K562 (cell line): ENCODE measurements at regions not wholly inside any gene's neighbourhood (a gene's known extent, or its start where the extent isn't known, plus 50 kb on each side); places are given as distances from the start of the nearest gene placed in this dataset.

Source experiments
- ATAC-seq: fragments of 200-7000 bp; cut with Tn5 transposase; 3 replicates; pipeline ENCODE4 v1.9.1; 2020; ENCODE audit warnings: moderate library complexity
- BruUV-seq: library from RNA; stranded (reverse); fragments of 400-500 nt; replicated peaks from 2 replicates; lab custom pipeline; 2021; lab: Mats Ljungman, UMichigan
- CTCF ChIA-PET: fragments of 300-600 bp; formaldehyde crosslinking; extraction: SDS; loops from one replicate; lab custom pipeline; 2021; ENCODE audit warnings: low intra/inter-chr PET ratio; lab: Yijun Ruan, JAX
- POLR2A ChIA-PET: fragments of 300-600, 350-650 bp; sonication (Branson Sonifier 250); formaldehyde crosslinking; extraction: SDS; loops from one replicate; lab custom pipeline; 2021; ENCODE audit warnings: antibody characterized with exemption, inconsistent platforms; lab: Yijun Ruan, JAX
- DNase-seq, 4 experiments: peaks; one replicate each; pipeline versions ENCODE4 v3.0.0 to v3.0.0-alpha.2; 2011 to 2018; ENCODE audit warnings: low spot score in 3 of 4, mixed read lengths in 3 of 4; ENCODE audit errors: extremely low read depth in 1 of 4
- FAIRE-seq: peaks from 2 replicates; lab custom pipeline; 2011; peaks lifted over from hg19 to GRCh38; lab: Jason Lieb, UNC
- H2AFZ ChIP-seq: 2 replicates; pipeline ENCODE4 v1.6.0; 2011; ENCODE audit warnings: low read depth, low read length, control low read depth, inconsistent platforms
- H3K27ac ChIP-seq: fragments of 200-600 bp; 3 replicates; pipeline ENCODE4 v1.8.0; 2011; ENCODE audit warnings: low read depth, mild to moderate bottlenecking, control low read depth, inconsistent platforms, low read length, moderate library complexity, mixed read lengths; ENCODE audit errors: extremely low read depth
- H3K27me3 ChIP-seq, 2 experiments: fragments of 300-600 bp in 1 of 2; 2 replicates in 1 of 2; 3 replicates in 1 of 2; pipeline versions ENCODE4 v1.6.0 to v1.8.0; 2011; ENCODE audit warnings: inconsistent platforms in 2 of 2, low read length in 2 of 2, mild to moderate bottlenecking in 1 of 2, mixed read lengths in 1 of 2, moderate library complexity in 1 of 2; ENCODE audit not compliant: control insufficient read depth in 2 of 2, insufficient read depth in 2 of 2
- H3K36me3 ChIP-seq: fragments of 300-600 bp; 3 replicates; pipeline ENCODE4 v1.8.0; 2011; ENCODE audit warnings: mild to moderate bottlenecking, low read length, inconsistent platforms; ENCODE audit not compliant: control insufficient read depth, insufficient read depth
- H3K4me1 ChIP-seq, 2 experiments: fragments of 200-600 bp in 1 of 2; replicated peaks in 1 of 2; 2 replicates in 1 of 2; 3 replicates in 1 of 2; pipeline versions ENCODE4 v1.5.1 to v1.8.0; 2011; ENCODE audit warnings: inconsistent platforms in 2 of 2, low read length in 2 of 2, mild to moderate bottlenecking in 1 of 2, mixed read lengths in 1 of 2, moderate library complexity in 1 of 2; ENCODE audit not compliant: control insufficient read depth in 2 of 2, insufficient read depth in 2 of 2
- H3K4me2 ChIP-seq: 2 replicates; pipeline ENCODE4 v1.6.1; 2011; ENCODE audit warnings: low read length, control low read depth, inconsistent platforms, mixed read lengths; ENCODE audit not compliant: insufficient read depth
- H3K4me3 ChIP-seq: fragments of 200-600 bp; sonication (generic), shearing (Covaris generic); 2 replicates; pipeline ENCODE4 v1.5.1; 2016; ENCODE audit warnings: control low read depth, inconsistent platforms
- H3K79me2 ChIP-seq: fragments of 200-600 bp; 3 replicates; pipeline ENCODE4 v1.8.0; 2011; ENCODE audit warnings: low read length, inconsistent platforms; ENCODE audit not compliant: control insufficient read depth, insufficient read depth
- H3K9ac ChIP-seq, 2 experiments: 2 replicates each; pipeline versions ENCODE4 v1.6.0 to v1.6.1; 2011; ENCODE audit warnings: low read depth in 2 of 2, low read length in 2 of 2, control low read depth in 1 of 2, inconsistent platforms in 1 of 2, mild to moderate bottlenecking in 1 of 2, mixed read lengths in 1 of 2; ENCODE audit not compliant: insufficient read depth in 1 of 2
- H3K9me1 ChIP-seq: one replicate; pipeline ENCODE4 v1.6.0; 2011; ENCODE audit warnings: inconsistent platforms, mild to moderate bottlenecking, low read length, moderate library complexity; ENCODE audit not compliant: control insufficient read depth, insufficient read depth
- H3K9me3 ChIP-seq: replicated peaks from 2 replicates; pipeline ENCODE4 v1.5.1; 2011; ENCODE audit warnings: low read depth, low read length, inconsistent platforms; ENCODE audit not compliant: control insufficient read depth, insufficient read depth
- H4K20me1 ChIP-seq: replicated peaks from 2 replicates; pipeline ENCODE4 v1.6.1; 2011; ENCODE audit warnings: low read length, inconsistent platforms, mixed read lengths; ENCODE audit not compliant: control insufficient read depth, insufficient read depth
- ARID4B ChIP-seq: sonication (generic); formaldehyde crosslinking; IDR thresholded peaks from 2 replicates; pipeline ENCODE4 v1.8.0; 2022; ENCODE audit warnings: mild to moderate bottlenecking, missing genetic modification reagents
- DEAF1 ChIP-seq: fragments of 450-650 bp; formaldehyde crosslinking; IDR thresholded peaks from 2 replicates; pipeline ENCODE4 v1.4.0; 2020; ENCODE audit warnings: mild to moderate bottlenecking, moderate library complexity
- DLX4 ChIP-seq: fragments of 250-450 bp; sonication (Bioruptor Pico); IDR thresholded peaks from 2 replicates; pipeline ENCODE4 v1.6.1; 2021; ENCODE audit warnings: mild to moderate bottlenecking
- FOXK1 ChIP-seq: sonication (generic); formaldehyde crosslinking; IDR thresholded peaks from 2 replicates; pipeline ENCODE4 v1.8.0; 2022; ENCODE audit warnings: missing genetic modification reagents, mild to moderate bottlenecking, borderline replicate concordance
- MAFK ChIP-seq: IDR thresholded peaks from 2 replicates; pipeline ENCODE4 v1.6.1; 2011; ENCODE audit warnings: low read length, improper control_type of control experiment
- MLX ChIP-seq, 2 experiments: fragments of 450-650 bp in 1 of 2; sonication (generic) in 1 of 2; formaldehyde crosslinking; conservative IDR thresholded peaks; 2 replicates each; pipeline versions ENCODE4 v1.4.0 to v1.8.1; 2020 to 2022; ENCODE audit warnings: mild to moderate bottlenecking in 1 of 2, missing genetic modification reagents in 1 of 2
- MYC ChIP-seq, 2 experiments: fragments of 250-450 bp in 1 of 2; sonication (Bioruptor Pico) in 1 of 2; IDR thresholded peaks; 2 replicates each; pipeline versions ENCODE4 v1.5.1 to v1.6.1; 2012 to 2021; ENCODE audit warnings: low read depth in 2 of 2, borderline replicate concordance in 1 of 2, improper control_type of control experiment in 1 of 2, low read length in 1 of 2, mild to moderate bottlenecking in 1 of 2, moderate library complexity in 1 of 2
- NFE2 ChIP-seq: IDR thresholded peaks from 2 replicates; pipeline ENCODE4 v1.6.1; 2014; ENCODE audit warnings: antibody characterized with exemption, low read depth
- NONO ChIP-seq, 2 experiments: fragments of 200-400 bp in 1 of 2; fragments of 450-650 bp in 1 of 2; formaldehyde crosslinking in 1 of 2; IDR thresholded peaks; 2 replicates each; pipeline ENCODE4 v1.6.1; 2017; ENCODE audit warnings: low read depth in 2 of 2, mild to moderate bottlenecking in 2 of 2, moderate library complexity in 2 of 2, low read length in 1 of 2
- TAF9B ChIP-seq: fragments of 450-650 bp; IDR thresholded peaks from 2 replicates; pipeline ENCODE4 v1.6.1; 2018; ENCODE audit warnings: mild to moderate bottlenecking; ENCODE audit not compliant: partially characterized antibody
- WGBS: fragments of 100-300 bp; shearing (Covaris generic); methylation state at CpG from one replicate; pipeline ENCODE4 v1.1.6; 2016; ENCODE audit warnings: low coverage, mixed read lengths; ENCODE audit not compliant: insufficient coverage; ENCODE audit errors: missing lambda C conversion rate; 5-methylcytosine and 5-hydroxymethylcytosine counted together
- in situ Hi-C: fragments of 300-500 bp; cut with MboI; formaldehyde crosslinking; loops from 4 replicates; pipeline ENCODE4 v1.15.0; 2018; ENCODE audit warnings: inconsistent platforms, mixed read lengths
- intact Hi-C: fragments of 100-400 bp; cut with micrococcal nuclease; formaldehyde crosslinking; loops from 2 replicates; pipeline ENCODE4 v1.14.2; 2022

- no peak overlapping the region for H3K4me3 ChIP-seq
- H3K4me2 ChIP-seq: no peak overlapping the region; the same call in 1 of the 2 replicates
- CTCF ChIA-PET: interaction anchor here (0.5 to 1.0 kb wide), 5 partner anchors 229 to 549 kb away, joined by 3 to 6 read pairs (median 3); no protein-coding TSS in a partner anchor
- H3K36me3 ChIP-seq: no peaks in the 10 kb centered on the region
- H3K9me3 ChIP-seq: no peaks in the 10 kb centered on the region
- no peaks in the 10 kb centered on the region; the same call in 1 of the 2 replicates for H4K20me1 ChIP-seq
- DNase-seq: peak; percentile 35 to 77 (median 52)
- H3K9me1 ChIP-seq: no peaks in the 10 kb centered on the region
- in situ Hi-C loops: no loop called here
- H3K27ac ChIP-seq: no peak overlapping the region
- no peak overlapping the region for H3K9ac ChIP-seq
- peaks cover 2 to 21% of the 10 kb centered on the region in 2 experiments; a peak in 3 of 5 replicates for H3K27me3 ChIP-seq
- POLR2A ChIA-PET: interaction anchor here (0.6 to 0.9 kb wide), 2 partner anchors 304 to 333 kb away, joined by 3 to 4 read pairs; no protein-coding TSS in a partner anchor
- no peaks in the 10 kb centered on the region; a peak in 1 of 5 replicates for H3K4me1 ChIP-seq
- WGBS: 5% methylated on average over 7 of the region's 8 CpGs
- H2AFZ ChIP-seq: peak overlapping the region; percentile 49; the same call in 1 of the 2 replicates
- ATAC-seq: peak; percentile 97
- no peaks in the 10 kb centered on the region for H3K79me2 ChIP-seq
- BruUV-seq: no TSS peak
- intact Hi-C loops: loop anchor here (1.0 to 5.0 kb wide), 2 partner anchors 167 to 288 kb away; no protein-coding TSS in a partner anchor
- FAIRE-seq: peak; percentile 93
- TF ChIP-seq MLX (CRISPR knock-in tag; conservative IDR thresholded peaks at IDR 0.05) (no peak), MYC (IDR thresholded peaks at IDR 0.05; ENCODE audit: low read depth, low read length) (peak; percentile 40; the same call in 1 of the 2 replicates), MYC (CRISPR knock-in tag; IDR thresholded peaks at IDR 0.05; ENCODE audit: borderline replicate concordance, low read depth) (no peak), ARID4B (CRISPR knock-in tag) (no peak), NONO (IDR thresholded peaks at IDR 0.05; ENCODE audit: low read depth in 2 of 2, low read length in 1 of 2) (no peak), FOXK1 (CRISPR knock-in tag) (no peak), MAFK (0 out of 2 replicates have a peak, but pooled peaks have one; percentile 19), DEAF1 (CRISPR knock-in tag) (0 out of 2 replicates have a peak, but pooled peaks have one; percentile 48), NFE2 (no peak), DLX4 (CRISPR knock-in tag) (no peak), TAF9B (no peak)
Measured at GRCh38 chr4:53929955-53930798, 134.2 kb downstream of the CHIC2 start.
